Endothelial cell of umbilical vein (primary cell): ENCODE measurements at regions not wholly inside any gene's neighbourhood (a gene's known extent, or its start where the extent isn't known, plus 50 kb on each side); places are given as distances from the start of the nearest gene placed in this dataset.

Source experiments
- EZH2 ChIP-seq: IDR thresholded peaks from 2 replicates; pipeline ENCODE4 v1.6.1; 2012; ENCODE audit warnings: borderline replicate concordance, low read depth, mild to moderate bottlenecking, moderate library complexity, low read length, inconsistent platforms; ENCODE audit not compliant: severe bottlenecking
- JUN ChIP-seq: IDR thresholded peaks from 2 replicates; pipeline ENCODE4 v1.6.1; 2011; ENCODE audit warnings: borderline replicate concordance, low read depth; ENCODE audit not compliant: insufficient read length, insufficient read depth
- POLR2A ChIP-seq: IDR thresholded peaks from 2 replicates; pipeline ENCODE4 v1.6.1; 2012; ENCODE audit warnings: low read depth, mild to moderate bottlenecking, control low read depth, low read length
- TF ChIP-seq, protein P1 (sequence below), 2 donors: IDR thresholded peaks; 1 replicate in 1 of 2; 2 replicates in 1 of 2; pipeline ENCODE4 v1.5.1; 2011; ENCODE audit warnings: low read length in 2 of 2, mild to moderate bottlenecking in 2 of 2, moderate library complexity in 2 of 2, control low read depth in 1 of 2, inconsistent platforms in 1 of 2, low read depth in 1 of 2; ENCODE audit not compliant: insufficient read depth in 1 of 2; ENCODE audit errors: extremely low read depth in 1 of 2

DNA sequence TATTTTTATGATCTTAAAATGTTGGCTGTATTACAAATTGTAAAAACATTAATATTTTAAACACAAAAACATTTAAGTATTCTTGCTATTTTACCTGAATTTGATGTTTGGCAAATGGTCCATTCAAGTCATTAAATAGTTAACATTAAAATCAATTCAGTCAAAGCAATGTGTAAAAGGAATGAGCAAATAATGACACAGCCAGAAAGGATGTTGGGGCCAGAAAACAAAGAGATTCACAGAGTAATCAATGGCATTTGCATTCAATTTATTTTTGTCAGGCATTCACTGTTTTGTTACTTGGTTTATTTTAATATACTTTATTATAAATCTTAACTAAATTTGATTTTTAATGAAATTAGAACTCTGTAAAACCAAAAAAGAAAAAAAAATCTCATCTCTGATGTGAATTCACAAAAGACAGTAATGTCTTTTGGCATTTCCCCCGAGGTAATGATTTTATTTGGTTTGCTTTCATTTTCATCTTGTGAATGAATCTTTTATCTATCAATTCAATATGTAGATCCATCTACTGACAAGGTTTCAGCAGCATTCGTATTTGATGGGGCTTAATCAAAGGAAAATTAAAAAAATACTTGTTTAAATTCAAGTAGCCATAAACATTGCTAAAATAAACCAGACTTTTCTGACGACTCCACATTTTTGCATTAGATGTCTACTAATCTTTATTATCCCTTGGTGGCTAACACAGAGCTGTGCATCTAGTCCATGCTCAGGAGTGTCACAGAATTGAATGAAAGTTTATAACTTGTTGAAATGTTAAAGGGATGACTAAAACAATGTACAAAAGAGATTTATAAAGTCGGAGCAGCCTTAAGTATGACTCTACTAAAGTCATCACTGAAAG, 866.7 kb upstream of the GJE1 start:
- TF ChIP-seq, protein P1, sequence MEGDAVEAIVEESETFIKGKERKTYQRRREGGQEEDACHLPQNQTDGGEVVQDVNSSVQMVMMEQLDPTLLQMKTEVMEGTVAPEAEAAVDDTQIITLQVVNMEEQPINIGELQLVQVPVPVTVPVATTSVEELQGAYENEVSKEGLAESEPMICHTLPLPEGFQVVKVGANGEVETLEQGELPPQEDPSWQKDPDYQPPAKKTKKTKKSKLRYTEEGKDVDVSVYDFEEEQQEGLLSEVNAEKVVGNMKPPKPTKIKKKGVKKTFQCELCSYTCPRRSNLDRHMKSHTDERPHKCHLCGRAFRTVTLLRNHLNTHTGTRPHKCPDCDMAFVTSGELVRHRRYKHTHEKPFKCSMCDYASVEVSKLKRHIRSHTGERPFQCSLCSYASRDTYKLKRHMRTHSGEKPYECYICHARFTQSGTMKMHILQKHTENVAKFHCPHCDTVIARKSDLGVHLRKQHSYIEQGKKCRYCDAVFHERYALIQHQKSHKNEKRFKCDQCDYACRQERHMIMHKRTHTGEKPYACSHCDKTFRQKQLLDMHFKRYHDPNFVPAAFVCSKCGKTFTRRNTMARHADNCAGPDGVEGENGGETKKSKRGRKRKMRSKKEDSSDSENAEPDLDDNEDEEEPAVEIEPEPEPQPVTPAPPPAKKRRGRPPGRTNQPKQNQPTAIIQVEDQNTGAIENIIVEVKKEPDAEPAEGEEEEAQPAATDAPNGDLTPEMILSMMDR (IDR thresholded peaks at IDR 0.05; ENCODE audit: extremely low read depth in 1 of 2, insufficient read depth in 1 of 2, low read depth in 1 of 2, low read length in 2 of 2), result no peak
- TF ChIP-seq POLR2A (no peak), EZH2 (no peak), JUN (no peak)
